Testis (tissue), 2 donors: ENCODE measurements at regions not wholly inside any gene's neighbourhood (a gene's known extent, or its start where the extent isn't known, plus 50 kb on each side); places are given as distances from the start of the nearest gene placed in this dataset.

Experiments
- CTCF ChIP-seq, 3 experiments: fragments of 450-650 bp in 2 of 3; fragments of 200-600 bp in 1 of 3; sonication (generic) in 1 of 3; IDR thresholded peaks; one replicate each; pipeline ENCODE4 v1.5.1; 2016 to 2019; ENCODE audit warnings: antibody characterized with exemption in 3 of 3, mild to moderate bottlenecking in 2 of 3, moderate library complexity in 1 of 3
- POLR2A ChIP-seq: fragments of 450-650 bp; IDR thresholded peaks from one replicate; pipeline ENCODE4 v1.6.1; 2017; ENCODE audit warnings: antibody characterized with exemption, mild to moderate bottlenecking, moderate library complexity

GRCh38 chr7:110317541-110318265 is 773.2 kb upstream of the LRRN3 start:
- TF ChIP-seq CTCF (IDR thresholded peaks at IDR 0.05): no peak
- no peak for TF ChIP-seq POLR2A
